HG03103 (cell line): ENCODE measurements at regions not wholly inside any gene's neighbourhood (a gene's known extent, or its start where the extent isn't known, plus 50 kb on each side); places are given as distances from the start of the nearest gene placed in this dataset.
"Not testable (repeated sequence)": the region's sequence is repeated elsewhere in the genome, so short reads cannot be mapped to it uniquely, and the experiment has no call there.

ENCODE experiments used
- ATAC-seq: cut with Tn5 transposase; IDR thresholded peaks from one replicate; pipeline ENCODE4 v1.9.1; 2021; ENCODE audit warnings: low read depth; ENCODE audit not compliant: unreplicated experiment

- no peak for ATAC-seq
Observed at GRCh38 chr10:52368725-52369124, 54.6 kb downstream of the DKK1 start.

DNA sequence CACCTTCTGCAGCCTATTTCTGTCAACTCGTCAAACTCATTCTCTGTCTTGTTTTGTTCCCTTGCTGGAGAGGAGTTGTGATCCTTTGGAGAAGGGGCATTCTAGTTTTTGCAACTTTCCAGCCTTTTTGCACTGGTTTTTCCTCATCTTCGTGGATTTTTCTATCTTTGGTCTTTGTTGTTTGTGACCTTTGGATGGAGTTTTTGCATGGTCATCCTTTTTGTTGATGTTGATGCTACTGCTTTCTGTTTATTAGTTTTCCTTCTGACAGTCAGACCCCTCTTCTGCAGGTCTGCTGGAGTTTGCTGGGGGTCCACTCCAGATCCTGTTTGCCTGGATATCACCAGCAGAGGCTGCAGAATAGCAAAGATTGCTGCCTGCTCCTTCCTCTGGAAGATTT, 60.1 kb downstream of the DKK1 start:
- ATAC-seq = not testable (repeated sequence)

DNA sequence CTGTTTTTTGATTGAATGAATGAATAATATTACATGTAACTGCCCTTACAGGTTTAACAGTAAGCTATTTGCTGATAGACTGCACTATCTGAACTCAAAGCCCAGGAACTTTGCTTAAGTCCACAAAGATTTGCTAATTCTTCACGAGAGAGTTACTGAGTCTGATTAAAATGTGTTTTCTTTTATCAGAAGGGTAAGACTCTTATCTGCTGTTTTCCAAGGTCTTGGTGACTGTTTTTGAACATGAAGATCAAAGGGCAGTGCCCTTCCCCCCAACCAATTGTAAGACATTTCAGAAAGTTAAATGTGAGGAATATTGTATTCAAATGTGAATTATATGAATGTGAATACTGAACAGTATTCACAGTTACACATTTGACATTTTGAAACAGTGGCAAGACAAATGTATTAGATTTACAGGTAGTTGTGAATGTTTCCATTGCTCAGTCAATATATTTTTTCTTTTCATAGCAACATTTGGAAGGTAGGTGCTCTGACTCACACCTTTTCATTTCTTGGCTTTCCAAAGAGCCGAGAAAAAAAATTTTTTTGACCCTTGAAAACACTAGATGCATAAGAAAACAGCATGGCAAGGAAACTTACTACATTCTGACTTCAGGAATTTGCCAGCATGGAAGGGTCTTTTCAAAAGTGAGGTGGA, 62.7 kb downstream of the DKK1 start:
- ATAC-seq = no peak

DNA sequence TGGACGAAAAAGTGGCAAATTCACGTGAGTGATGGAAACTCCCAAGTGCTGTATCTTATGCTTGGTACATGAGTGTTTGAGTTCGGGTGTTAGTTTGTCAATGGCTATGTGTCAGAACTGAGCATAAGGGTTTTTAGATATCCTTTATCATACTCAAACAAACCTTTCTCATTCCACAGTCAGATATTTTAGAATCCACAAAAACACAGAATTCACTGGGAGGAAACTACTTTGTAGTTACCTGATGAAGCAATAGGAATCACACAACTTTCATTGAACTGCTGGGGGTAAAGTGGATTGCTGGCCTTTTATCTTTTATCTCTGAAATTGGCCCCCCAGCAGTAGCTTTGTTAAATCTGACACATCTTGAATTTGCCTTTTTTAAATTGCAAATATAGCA, 64.0 kb downstream of the DKK1 start:
- no peak for ATAC-seq

- ATAC-seq = no peak
Observed at GRCh38 chr10:52379287-52379686, 65.2 kb downstream of the DKK1 start.

DNA sequence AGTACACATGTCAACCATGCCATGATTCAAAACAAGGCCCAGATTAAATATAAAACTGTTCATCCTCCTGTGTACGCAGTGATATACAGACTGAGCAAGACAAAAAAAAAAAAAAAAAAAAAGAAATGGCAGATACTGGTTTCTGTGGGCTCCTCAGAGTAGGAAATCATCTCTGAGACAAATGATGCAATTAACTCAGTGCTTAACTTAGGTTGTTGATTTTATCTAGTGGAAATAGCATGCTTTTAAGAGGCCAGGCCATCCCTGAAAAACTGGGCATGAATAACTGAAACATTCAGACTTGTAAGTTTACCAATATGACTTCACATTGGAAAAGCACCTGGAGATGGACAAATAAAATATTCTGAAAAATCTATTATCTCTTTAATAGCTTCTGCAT, 69.0 kb downstream of the DKK1 start:
- ATAC-seq = no peak

- no peak for ATAC-seq
Observed at GRCh38 chr10:52387744-52388143, 73.7 kb downstream of the DKK1 start.

DNA sequence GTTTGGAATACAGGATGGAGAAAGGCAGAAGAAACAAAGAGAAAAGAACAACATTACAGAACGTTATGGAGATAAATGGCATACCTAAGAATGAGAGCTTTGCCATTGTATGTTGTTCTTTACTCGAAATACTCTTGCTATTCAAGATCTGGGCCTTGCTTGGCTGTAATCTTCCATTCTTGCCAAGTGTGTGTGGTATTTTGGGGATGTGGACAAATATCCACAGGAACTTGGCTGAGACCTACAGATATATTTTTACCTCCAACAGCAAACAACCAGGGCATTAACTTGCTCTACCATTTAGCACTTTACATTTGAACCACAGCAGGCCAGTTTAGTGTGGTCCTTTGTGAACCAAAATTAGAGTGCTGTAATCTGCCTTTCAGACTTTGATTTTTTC, 76.3 kb downstream of the DKK1 start:
- no peak for ATAC-seq

DNA sequence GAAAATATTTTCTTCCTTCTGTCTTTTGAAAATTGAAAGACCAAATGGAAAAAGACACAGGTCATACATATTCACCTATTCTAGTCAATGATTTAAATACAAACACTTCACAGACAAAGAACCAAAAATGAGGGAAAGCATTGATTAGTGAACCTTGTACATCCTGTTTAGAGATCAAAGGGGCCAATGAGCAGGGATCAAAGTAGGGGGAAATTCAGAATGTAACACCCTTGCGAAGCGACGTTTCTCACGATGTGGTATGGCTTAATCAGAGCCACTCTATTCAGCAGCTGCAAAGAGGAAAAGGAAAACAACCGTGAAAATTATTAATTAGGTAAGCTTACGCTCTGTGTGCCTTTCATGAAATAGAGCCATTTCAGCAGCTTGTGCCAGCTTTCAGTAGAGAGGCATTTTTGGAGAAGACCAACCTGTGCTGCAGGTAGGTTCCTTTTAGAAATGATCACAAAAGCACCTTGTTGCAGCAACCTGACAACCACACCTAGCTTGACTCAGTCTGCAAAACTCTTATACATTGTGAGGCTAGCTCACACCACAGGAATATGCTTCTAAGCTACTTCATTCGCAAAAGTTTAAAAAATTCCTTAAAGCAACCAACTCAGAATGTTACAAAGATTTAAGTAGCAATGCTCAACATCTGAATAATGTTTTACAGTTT, 78.0 kb downstream of the DKK1 start:
- ATAC-seq = no peak

DNA sequence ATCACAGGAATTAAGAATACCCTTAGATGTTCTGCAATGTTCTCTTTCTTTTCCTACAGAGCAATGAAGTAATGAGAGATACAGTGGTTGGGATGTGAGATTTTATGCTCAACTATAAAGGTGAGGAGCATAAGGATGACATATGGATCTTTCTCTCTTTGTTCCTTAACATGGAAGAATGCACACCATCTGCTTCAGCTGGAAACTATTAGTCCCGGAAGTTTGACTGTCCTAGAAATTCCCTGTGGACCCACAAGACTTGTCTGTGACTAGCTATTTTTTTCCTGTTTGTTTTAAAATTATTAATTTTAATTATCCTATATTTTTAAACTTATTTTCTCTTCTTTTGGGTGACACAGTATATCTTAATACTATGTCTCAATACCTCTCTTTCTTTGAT, 80.2 kb downstream of the DKK1 start:
- no peak for ATAC-seq

DNA sequence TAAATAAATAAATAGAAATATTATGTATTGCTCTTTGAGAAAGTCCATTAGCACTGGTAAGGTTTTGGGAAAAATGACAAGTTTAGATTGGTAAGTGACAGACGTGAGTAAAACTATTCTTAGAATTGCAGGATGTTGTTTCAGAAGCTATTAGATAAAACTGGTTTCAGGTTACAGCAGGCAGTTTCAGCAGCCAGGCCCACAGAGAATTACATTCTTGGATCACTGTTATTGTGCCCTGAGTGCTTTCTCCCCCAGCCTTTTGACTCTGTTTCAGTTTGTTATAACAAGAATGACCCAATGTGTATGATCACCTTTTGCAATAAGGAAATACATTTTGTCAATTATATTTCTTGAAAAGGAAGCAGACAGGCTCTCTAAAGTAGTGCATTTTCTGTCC, 86.5 kb downstream of the DKK1 start:
- no peak for ATAC-seq

DNA sequence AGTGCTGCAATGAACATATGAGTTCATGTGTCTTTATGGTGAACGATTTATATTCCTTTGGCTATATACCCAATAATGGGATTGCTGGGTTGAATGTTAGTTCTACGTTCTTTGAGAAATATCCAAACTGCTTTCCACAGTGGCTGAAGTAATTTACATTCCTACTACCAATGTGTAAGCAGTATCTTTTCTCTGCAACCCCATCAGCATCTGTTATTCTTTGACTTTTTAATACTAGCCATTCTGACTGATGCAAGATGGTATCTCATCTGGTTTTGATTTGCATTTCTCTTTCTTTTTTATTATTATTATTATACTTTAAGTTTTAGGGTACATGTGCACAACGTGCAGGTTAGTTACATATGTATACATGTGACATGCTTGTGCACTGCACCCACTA, 89.7 kb downstream of the DKK1 start:
- not testable (repeated sequence) for ATAC-seq

DNA sequence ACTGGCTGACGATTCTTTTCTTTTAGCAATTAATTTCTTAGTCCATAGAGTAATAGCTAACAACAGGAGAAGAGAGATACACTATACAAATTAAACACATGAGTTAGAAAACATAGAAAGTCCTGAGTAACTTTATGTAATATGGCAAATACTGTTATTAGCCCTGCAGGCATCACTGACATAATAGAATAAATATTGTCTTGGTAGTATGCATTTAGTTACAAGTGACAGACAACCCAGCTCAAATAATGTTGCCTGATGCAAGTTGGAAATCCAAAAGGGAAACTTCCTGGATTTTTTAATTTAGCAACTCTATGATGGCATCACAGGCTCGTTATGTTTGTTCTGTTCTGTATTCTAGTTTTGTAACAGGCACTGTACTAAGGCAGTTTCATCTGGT, 95.1 kb downstream of the DKK1 start:
- ATAC-seq = no peak

- no peak for ATAC-seq
Observed at GRCh38 chr10:52409928-52410327, 95.8 kb downstream of the DKK1 start.

- no peak for ATAC-seq
Observed at GRCh38 chr10:52410916-52411315, 96.8 kb downstream of the DKK1 start.

- ATAC-seq = no peak
Observed at GRCh38 chr10:52419281-52419680, 105.2 kb downstream of the DKK1 start.

GRCh38 chr10:52420656-52421055, 106.6 kb downstream of the DKK1 start:
- ATAC-seq = no peak

- no peak for ATAC-seq
Observed at GRCh38 chr10:52423369-52423768, 109.3 kb downstream of the DKK1 start.

GRCh38 chr10:52424341-52424740, 110.3 kb downstream of the DKK1 start:
- ATAC-seq = no peak

GRCh38 chr10:52434734-52435133, 120.7 kb downstream of the DKK1 start:
- no peak for ATAC-seq

GRCh38 chr10:52436664-52437063, 122.6 kb downstream of the DKK1 start:
- ATAC-seq = no peak

- peak; percentile 90 for ATAC-seq
Observed at GRCh38 chr10:52437205-52437646, 123.1 kb downstream of the DKK1 start.
